ENCODE measurements at regions not wholly inside any gene's neighbourhood (a gene's known extent, or its start where the extent isn't known, plus 50 kb on each side); places are given as distances from the start of the nearest gene placed in this dataset.

GRCh38 chr4:111869339-111869738 is 275.9 kb upstream of the FAM241A start:
- Histone ChIP-seq H3K9me1 (ENCODE audit: insufficient read depth, low read length) (no peaks in the 10 kb centered on the region), H3K23ac (ENCODE audit: low read depth, low read length) (no peak overlapping the region), H3K9me3 (ENCODE audit: control insufficient read depth, insufficient read depth, low read length) (no peaks in the 10 kb centered on the region), H2AK5ac (ENCODE audit: low read depth, low read length) (no peak overlapping the region), H2AK9ac (replicated peaks; ENCODE audit: low read depth, low read length, poor library complexity) (no peak overlapping the region), H3K27ac (ENCODE audit: insufficient read depth, low read length) (no peak overlapping the region), H3K9ac (ENCODE audit: low read depth, low read length) (no peak overlapping the region), H3K56ac (ENCODE audit: extremely low read depth, insufficient read depth, low read length) (no peak overlapping the region), H3K79me1 (ENCODE audit: low read depth in 1 of 2, low read length in 2 of 2) (no peaks in the 10 kb centered on the region), H2AFZ (replicated peaks; ENCODE audit: low read length, poor library complexity) (no peak overlapping the region), H3K18ac (ENCODE audit: low read depth, low read length) (no peak overlapping the region), H3K14ac (replicated peaks; ENCODE audit: low read depth, low read length) (no peak overlapping the region), H3K4me3 (ENCODE audit: insufficient read depth, low read depth, low read length) (no peak overlapping the region), H3K4ac (ENCODE audit: low read depth, low read length) (no peak overlapping the region), H2BK20ac (ENCODE audit: low read depth, low read length) (no peak overlapping the region), H3K4me2 (ENCODE audit: low read depth, low read length) (no peak overlapping the region), H2BK120ac (ENCODE audit: low read depth, low read length) (no peak overlapping the region), H4K91ac (ENCODE audit: insufficient read depth, low read depth, low read length) (no peak overlapping the region), H2BK15ac (ENCODE audit: low read depth, low read length) (no peak overlapping the region), H4K5ac (ENCODE audit: low read depth, low read length) (no peak overlapping the region), H3K4me1 (ENCODE audit: control insufficient read depth, insufficient read depth, low read length) (no peaks in the 10 kb centered on the region), H4K20me1 (ENCODE audit: insufficient read depth, low read length) (no peaks in the 10 kb centered on the region), H4K8ac (ENCODE audit: low read depth in 2 of 2, low read length in 2 of 2) (no peak overlapping the region), H3K36me3 (ENCODE audit: control insufficient read depth, insufficient read depth, low read length) (no peaks in the 10 kb centered on the region), H3K27me3 (ENCODE audit: control insufficient read depth, insufficient read depth, low read length) (no peaks in the 10 kb centered on the region), H2BK5ac (ENCODE audit: low read depth, low read length, poor library complexity, severe bottlenecking) (no peak overlapping the region)
- no CpG with 5 or more reads among the region's 4 CpGs for WGBS, 2 experiments (ENCODE audit: extremely low coverage in 2 of 2, insufficient read length in 1 of 2)
- in situ Hi-C loops (cut with MboI; ENCODE audit: low sequenced_read_pairs) (no loop called here), dilution Hi-C loops (cut with HindIII; ENCODE audit: low sequenced_read_pairs, unreplicated experiment) (no loop called here), intact Hi-C loops (cut with micrococcal nuclease) (no loop called here)
- POLR2A ChIA-PET (ENCODE audit: unreplicated experiment) = no interaction called here
- ATAC-seq (ENCODE audit: low read depth) (no peak), DNase-seq (no peak)
- TF ChIP-seq RAD21 (IDR thresholded peaks at IDR 0.05; ENCODE audit: low read length) (no peak), RCOR1 (IDR thresholded peaks at IDR 0.05; ENCODE audit: insufficient replicate concordance, low read length) (no peak), CTCF (conservative IDR thresholded peaks at IDR 0.05; ENCODE audit: low read depth, low read length) (no peak), MAFK (IDR thresholded peaks at IDR 0.05; ENCODE audit: low read depth, low read length) (no peak), USF2 (IDR thresholded peaks at IDR 0.05; ENCODE audit: low read depth, low read length) (no peak), FOS (IDR thresholded peaks at IDR 0.05; ENCODE audit: low read depth, low read length) (no peak), CHD1 (IDR thresholded peaks at IDR 0.05; ENCODE audit: low read depth, low read length) (no peak), BHLHE40 (IDR thresholded peaks at IDR 0.05; ENCODE audit: low read depth, low read length) (no peak), ELK1 (IDR thresholded peaks at IDR 0.05; ENCODE audit: borderline replicate concordance, low read depth, low read length) (no peak), RFX5 (IDR thresholded peaks at IDR 0.05; ENCODE audit: low read depth, low read length) (no peak), POLR2A (IDR thresholded peaks at IDR 0.05; ENCODE audit: low read depth, low read length) (no peak), MAZ (IDR thresholded peaks at IDR 0.05; ENCODE audit: borderline replicate concordance, low read depth, low read length) (no peak), MXI1 (IDR thresholded peaks at IDR 0.05; ENCODE audit: borderline replicate concordance, low read depth, low read length) (no peak), NFE2L2 (IDR thresholded peaks at IDR 0.05; ENCODE audit: low read depth, low read length) (no peak), SMC3 (IDR thresholded peaks at IDR 0.05; ENCODE audit: low read depth, low read length) (no peak), CEBPB (IDR thresholded peaks at IDR 0.05; ENCODE audit: low read depth, low read length) (no peak)
- no TSS peak for BruUV-seq (replicated peaks)
- CTCF ChIA-PET = interaction anchor here (1.0 kb wide), 1 partner anchor 14 kb away, joined by 3 read pairs; no protein-coding TSS in a partner anchor

Data from IMR-90 (cell line).